HG02623 (cell line): ENCODE measurements at regions not wholly inside any gene's neighbourhood (a gene's known extent, or its start where the extent isn't known, plus 50 kb on each side); places are given as distances from the start of the nearest gene placed in this dataset.
"Not testable (repeated sequence)": the region's sequence is repeated elsewhere in the genome, so short reads cannot be mapped to it uniquely, and the experiment has no call there.

ENCODE experiments used
- ATAC-seq: cut with Tn5 transposase; IDR thresholded peaks from one replicate; pipeline ENCODE4 v1.9.1; 2021; ENCODE audit warnings: moderate library complexity; ENCODE audit not compliant: unreplicated experiment

- ATAC-seq: no peak
Measured at GRCh38 chr16:63223851-63224250, 1187.6 kb upstream of the CDH8 start.

GRCh38 chr16:63216696-63217423 is 1180.6 kb upstream of the CDH8 start:
- no peak for ATAC-seq

GRCh38 chr16:63201851-63202250 is 1165.6 kb upstream of the CDH8 start:
- ATAC-seq: no peak

GRCh38 chr16:63200940-63201339 is 1164.7 kb upstream of the CDH8 start:
- ATAC-seq: no peak

- no peak for ATAC-seq
Measured at GRCh38 chr16:63195336-63195735, 1159.1 kb upstream of the CDH8 start.

- no peak for ATAC-seq
Measured at GRCh38 chr16:63192980-63193379, 1156.7 kb upstream of the CDH8 start.

GRCh38 chr16:63188086-63188771 is 1152.0 kb upstream of the CDH8 start:
- ATAC-seq: no peak

GRCh38 chr16:63187638-63188037 is 1151.4 kb upstream of the CDH8 start:
- ATAC-seq: no peak

GRCh38 chr16:63185235-63185780 is 1149.1 kb upstream of the CDH8 start:
- ATAC-seq: no peak

- no peak for ATAC-seq
Measured at GRCh38 chr16:63183743-63184142, 1147.5 kb upstream of the CDH8 start.

- ATAC-seq: no peak
Measured at GRCh38 chr16:63175313-63175712, 1139.1 kb upstream of the CDH8 start.

GRCh38 chr16:63174801-63175200 is 1138.6 kb upstream of the CDH8 start:
- ATAC-seq: no peak

GRCh38 chr16:63171545-63171944 is 1135.3 kb upstream of the CDH8 start:
- ATAC-seq: no peak

- no peak for ATAC-seq
Measured at GRCh38 chr16:63169100-63169499, 1132.9 kb upstream of the CDH8 start.

- ATAC-seq: no peak
Measured at GRCh38 chr16:63157818-63158217, 1121.6 kb upstream of the CDH8 start.

- ATAC-seq: no peak
Measured at GRCh38 chr16:63146251-63146650, 1110.0 kb upstream of the CDH8 start.

GRCh38 chr16:63145411-63145810 is 1109.2 kb upstream of the CDH8 start:
- no peak for ATAC-seq

GRCh38 chr16:63135069-63135468 is 1098.8 kb upstream of the CDH8 start:
- no peak for ATAC-seq

- ATAC-seq: no peak
Measured at GRCh38 chr16:63131503-63131902, 1095.3 kb upstream of the CDH8 start.

- ATAC-seq: no peak
Measured at GRCh38 chr16:63130942-63131341, 1094.7 kb upstream of the CDH8 start.

GRCh38 chr16:63129411-63130125 is 1093.3 kb upstream of the CDH8 start:
- ATAC-seq: no peak

GRCh38 chr16:63119905-63120304 is 1083.7 kb upstream of the CDH8 start:
- ATAC-seq: not testable (repeated sequence)
